Neuronal stem cell (in vitro differentiated cells): ENCODE measurements at regions not wholly inside any gene's neighbourhood (a gene's known extent, or its start where the extent isn't known, plus 50 kb on each side); places are given as distances from the start of the nearest gene placed in this dataset.
"Not testable (repeated sequence)": the region's sequence is repeated elsewhere in the genome, so short reads cannot be mapped to it uniquely, and the experiment has no call there.

Experiments used
- DNase-seq: peaks from one replicate; pipeline ENCODE4 v3.0.0-alpha.2; 2013; ENCODE audit warnings: low spot score
- H2AFZ ChIP-seq: one replicate; pipeline ENCODE4 v1.6.1; 2013; ENCODE audit warnings: mild to moderate bottlenecking, low read length, inconsistent platforms
- H2AK5ac ChIP-seq: 2 replicates; pipeline ENCODE4 v1.6.1; 2013; ENCODE audit warnings: low read depth, mild to moderate bottlenecking, inconsistent platforms, low read length, moderate library complexity, mixed read lengths
- H2BK120ac ChIP-seq: 2 replicates; pipeline ENCODE4 v1.6.1; 2013; ENCODE audit warnings: low read depth, mild to moderate bottlenecking, inconsistent platforms, low read length, moderate library complexity, mixed read lengths
- H2BK12ac ChIP-seq: one replicate; pipeline ENCODE4 v1.6.1; 2013; ENCODE audit warnings: low read length, inconsistent platforms
- H2BK15ac ChIP-seq: 2 replicates; pipeline ENCODE4 v1.6.1; 2013; ENCODE audit warnings: mild to moderate bottlenecking, low read length, inconsistent platforms, mixed read lengths
- H2BK5ac ChIP-seq: one replicate; pipeline ENCODE4 v1.6.1; 2013; ENCODE audit warnings: inconsistent platforms, mild to moderate bottlenecking, low read length, moderate library complexity
- H3K14ac ChIP-seq: one replicate; pipeline ENCODE4 v1.6.1; 2013; ENCODE audit warnings: low read length, inconsistent platforms
- H3K18ac ChIP-seq: 2 replicates; pipeline ENCODE4 v1.6.1; 2013; ENCODE audit warnings: low read length, inconsistent platforms
- H3K23ac ChIP-seq: 2 replicates; pipeline ENCODE4 v1.6.1; 2013; ENCODE audit warnings: low read depth, mild to moderate bottlenecking, mixed read lengths, low read length, inconsistent platforms; ENCODE audit not compliant: poor library complexity
- H3K27ac ChIP-seq: replicated peaks from 3 replicates; pipeline ENCODE4 v1.5.1; 2013; ENCODE audit warnings: low read length, inconsistent platforms
- H3K27me3 ChIP-seq, 3 experiments: 2 replicates each; pipeline ENCODE4 v1.6.1; 2013; ENCODE audit warnings: low read length in 3 of 3, mild to moderate bottlenecking in 2 of 3, inconsistent platforms in 1 of 3, low read depth in 1 of 3, mixed read lengths in 1 of 3, moderate library complexity in 1 of 3; ENCODE audit not compliant: control insufficient read depth in 3 of 3, insufficient read depth in 3 of 3
- H3K36me3 ChIP-seq, 2 donors: replicated peaks in 1 of 2; 2 replicates each; pipeline ENCODE4 v1.6.1; 2013; ENCODE audit warnings: low read length in 2 of 2; ENCODE audit not compliant: control insufficient read depth in 2 of 2, insufficient read depth in 2 of 2
- H3K4ac ChIP-seq: 2 replicates; pipeline ENCODE4 v1.6.1; 2013; ENCODE audit warnings: inconsistent platforms, mild to moderate bottlenecking, low read length, moderate library complexity
- H3K4me1 ChIP-seq, 2 donors: 1 replicate in 1 of 2; 2 replicates in 1 of 2; pipeline ENCODE4 v1.6.1; 2013; ENCODE audit warnings: low read length in 2 of 2, low read depth in 1 of 2; ENCODE audit not compliant: control insufficient read depth in 2 of 2, insufficient read depth in 1 of 2
- H3K4me2 ChIP-seq: one replicate; pipeline ENCODE4 v1.6.1; 2013; ENCODE audit warnings: mild to moderate bottlenecking, low read length, inconsistent platforms; ENCODE audit not compliant: insufficient read depth, poor library complexity, severe bottlenecking
- H3K4me3 ChIP-seq, 2 donors: 2 replicates each; pipeline ENCODE4 v1.5.1; 2013; ENCODE audit warnings: low read length in 2 of 2, mild to moderate bottlenecking in 2 of 2, inconsistent platforms in 1 of 2, moderate library complexity in 1 of 2
- H3K79me1 ChIP-seq: one replicate; pipeline ENCODE4 v1.6.1; 2013; ENCODE audit warnings: low read depth, mild to moderate bottlenecking, inconsistent platforms, low read length, moderate library complexity
- H3K9ac ChIP-seq: one replicate; pipeline ENCODE4 v1.6.1; 2013; ENCODE audit warnings: mild to moderate bottlenecking, low read depth, low read length, inconsistent platforms; ENCODE audit not compliant: poor library complexity
- H3K9me3 ChIP-seq, 2 donors: replicated peaks in 1 of 2; 2 replicates each; pipeline versions ENCODE3 to v1.6.1; 2013; ENCODE audit warnings: low read length in 2 of 2, mild to moderate bottlenecking in 2 of 2, inconsistent platforms in 1 of 2, low read depth in 1 of 2, mixed read lengths in 1 of 2, moderate library complexity in 1 of 2; ENCODE audit not compliant: control insufficient read depth in 2 of 2, insufficient read depth in 1 of 2
- H4K8ac ChIP-seq: one replicate; pipeline ENCODE4 v1.6.1; 2013; ENCODE audit warnings: low read depth, mild to moderate bottlenecking, inconsistent platforms, low read length, moderate library complexity
- H4K91ac ChIP-seq: one replicate; pipeline ENCODE4 v1.6.1; 2013; ENCODE audit warnings: low read length, low read depth, mild to moderate bottlenecking, inconsistent platforms; ENCODE audit not compliant: poor library complexity
- WGBS, 2 donors: extraction: QIAGEN DNeasy Blood & Tissue Kit; methylation state at CpG; one replicate each; pipeline ENCODE4 v1.1.7; 2013; ENCODE audit warnings: missing lambda C conversion rate in 2 of 2, mixed read lengths in 1 of 2; ENCODE audit not compliant: insufficient read length in 2 of 2, insufficient replicate concordance in 1 of 2; ENCODE audit errors: extremely low coverage in 2 of 2; 5-methylcytosine and 5-hydroxymethylcytosine counted together

- H3K79me1 ChIP-seq, H3K27ac ChIP-seq, H2BK120ac ChIP-seq, H3K9ac ChIP-seq, H4K8ac ChIP-seq, H3K4me2 ChIP-seq, H3K4me1 ChIP-seq, H4K91ac ChIP-seq, H2BK5ac ChIP-seq, H3K36me3 ChIP-seq, H2BK15ac ChIP-seq, H3K23ac ChIP-seq, H3K4me3 ChIP-seq, H2AK5ac ChIP-seq, H3K9me3 ChIP-seq, H3K4ac ChIP-seq, H3K27me3 ChIP-seq, H3K18ac ChIP-seq, H2BK12ac ChIP-seq, DNase-seq, H2AFZ ChIP-seq, H3K14ac ChIP-seq: not testable (repeated sequence)
- no CpG with 5 or more reads among the region's 31 CpGs for WGBS, 2 donors
These were observed 139.4 kb upstream of the ANKRD55 start for GRCh38 chr5:56372491-56372890.

GRCh38 chr5:56369361-56369811 is 136.3 kb upstream of the ANKRD55 start:
- Histone ChIP-seq H2BK5ac (no peak overlapping the region), H3K23ac (no peak overlapping the region), H3K4me1 (peaks cover 0 to 1% of the 10 kb centered on the region in 2 donors), H2AFZ (no peak overlapping the region), H3K4me3 (no peak overlapping the region), H3K9ac (no peak overlapping the region), H3K4me2 (no peak overlapping the region), H2BK120ac (no peak overlapping the region), H3K9me3 (no peaks in the 10 kb centered on the region), H4K8ac (no peak overlapping the region), H3K4ac (no peak overlapping the region), H4K91ac (no peak overlapping the region), H2AK5ac (no peak overlapping the region), H3K18ac (peak overlapping the region; percentile 2), H3K79me1 (no peaks in the 10 kb centered on the region), H3K36me3 (no peaks in the 10 kb centered on the region), H3K27ac (no peak overlapping the region), H3K14ac (no peak overlapping the region), H2BK12ac (no peak overlapping the region), H2BK15ac (no peak overlapping the region), H3K27me3 (no peaks in the 10 kb centered on the region)
- no CpG with 5 or more reads among the region's 3 CpGs for WGBS, 2 donors
- no peak for DNase-seq

DNA sequence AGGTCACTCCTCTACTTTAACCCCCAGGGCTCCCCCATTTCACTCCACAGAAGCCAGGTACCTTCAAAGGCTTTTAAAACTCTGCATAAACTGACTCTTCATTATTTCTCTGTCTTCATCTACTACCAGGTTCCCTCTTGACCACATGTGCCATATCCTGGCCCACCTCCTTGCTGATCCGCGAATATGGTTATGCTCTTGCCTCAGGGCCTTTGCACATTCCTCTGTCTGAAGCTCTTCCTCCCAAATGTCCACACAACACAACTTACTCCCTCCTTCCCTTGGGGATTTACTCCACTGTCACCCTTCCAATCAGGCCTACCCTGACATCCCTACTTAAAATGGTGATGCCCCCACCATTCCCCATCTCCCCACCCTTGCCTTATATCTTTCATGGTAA is 134.6 kb upstream of the ANKRD55 start:
- Histone ChIP-seq H3K9me3 (no peaks in the 10 kb centered on the region), H3K4me1 (peaks cover 0 to 1% of the 10 kb centered on the region in 2 donors), H3K27me3 (no peaks in the 10 kb centered on the region), H2BK5ac (no peak overlapping the region), H2BK15ac (no peak overlapping the region), H3K14ac (no peak overlapping the region), H3K79me1 (no peaks in the 10 kb centered on the region), H3K27ac (no peak overlapping the region), H3K9ac (no peak overlapping the region), H2AFZ (no peak overlapping the region), H3K18ac (no peak overlapping the region), H3K4me3 (no peak overlapping the region), H2BK12ac (no peak overlapping the region), H3K36me3 (no peaks in the 10 kb centered on the region), H3K4me2 (no peak overlapping the region), H2BK120ac (no peak overlapping the region), H3K23ac (no peak overlapping the region), H2AK5ac (no peak overlapping the region), H4K91ac (no peak overlapping the region), H4K8ac (no peak overlapping the region), H3K4ac (no peak overlapping the region)
- DNase-seq = no peak
- no CpG with 5 or more reads among the region's 2 CpGs for WGBS, 2 donors

GRCh38 chr5:56366986-56367385 is 133.9 kb upstream of the ANKRD55 start:
- H3K9me3 ChIP-seq = no peaks in the 10 kb centered on the region
- H2BK120ac ChIP-seq = no peak overlapping the region
- H3K9ac ChIP-seq = no peak overlapping the region
- H3K27ac ChIP-seq = no peak overlapping the region
- no peak overlapping the region for H3K14ac ChIP-seq
- H3K27me3 ChIP-seq = no peaks in the 10 kb centered on the region
- no peak for DNase-seq
- no peak overlapping the region for H3K23ac ChIP-seq
- no CpG with 5 or more reads among the region's 1 CpG for WGBS, 2 donors
- no peak overlapping the region for H2AK5ac ChIP-seq
- no peak overlapping the region for H2AFZ ChIP-seq
- H2BK15ac ChIP-seq = no peak overlapping the region
- no peak overlapping the region for H2BK5ac ChIP-seq
- no peak overlapping the region for H3K18ac ChIP-seq
- H4K91ac ChIP-seq = no peak overlapping the region
- H2BK12ac ChIP-seq = no peak overlapping the region
- no peak overlapping the region for H4K8ac ChIP-seq
- H3K4me3 ChIP-seq = no peak overlapping the region
- no peaks in the 10 kb centered on the region for H3K36me3 ChIP-seq
- H3K79me1 ChIP-seq = no peaks in the 10 kb centered on the region
- no peak overlapping the region for H3K4ac ChIP-seq
- H3K4me2 ChIP-seq = no peak overlapping the region
- H3K4me1 ChIP-seq = peaks cover 0 to 1% of the 10 kb centered on the region in 2 donors
